DND-41 (cell line): ENCODE measurements at regions not wholly inside any gene's neighbourhood (a gene's known extent, or its start where the extent isn't known, plus 50 kb on each side); places are given as distances from the start of the nearest gene placed in this dataset.

Experiments
- ATAC-seq: fragments of 200-7000 bp; cut with Tn5 transposase; 3 replicates; pipeline ENCODE4 v1.9.1; 2021; ENCODE audit warnings: low read depth; ENCODE audit not compliant: insufficient read depth
- DNase-seq: peaks from one replicate; pipeline ENCODE4 v3.0.0-alpha.2; 2020
- H2AFZ ChIP-seq: 2 replicates; pipeline ENCODE4 v1.6.0; 2012; ENCODE audit warnings: low read depth, low read length
- H3K27ac ChIP-seq: 2 replicates; pipeline ENCODE4 v1.5.1; 2012; ENCODE audit warnings: low read length, inconsistent platforms
- H3K27me3 ChIP-seq: fragments of 200-600 bp; sonication (generic); 2 replicates; pipeline ENCODE4 v1.6.0; 2012; ENCODE audit warnings: low read length, mild to moderate bottlenecking, inconsistent platforms; ENCODE audit not compliant: insufficient read depth, poor library complexity
- H3K36me3 ChIP-seq: 2 replicates; pipeline ENCODE4 v1.5.1; 2012; ENCODE audit warnings: low read length, inconsistent platforms; ENCODE audit not compliant: insufficient read depth
- H3K4me1 ChIP-seq: 2 replicates; pipeline ENCODE4 v1.5.1; 2012; ENCODE audit warnings: mild to moderate bottlenecking, low read length; ENCODE audit not compliant: insufficient read depth
- H3K4me2 ChIP-seq: 2 replicates; pipeline ENCODE4 v1.6.0; 2012; ENCODE audit warnings: mild to moderate bottlenecking, moderate library complexity, low read length, inconsistent platforms; ENCODE audit not compliant: insufficient read depth
- H3K4me3 ChIP-seq, 2 experiments: fragments of 200-600 bp in 1 of 2; shearing (Covaris generic) in 1 of 2; 2 replicates each; pipeline ENCODE4 v1.5.1; 2012 to 2016; ENCODE audit warnings: inconsistent platforms in 2 of 2, low read length in 2 of 2, mild to moderate bottlenecking in 2 of 2, low read depth in 1 of 2, moderate library complexity in 1 of 2
- H3K79me2 ChIP-seq: 2 replicates; pipeline ENCODE4 v1.6.0; 2012; ENCODE audit warnings: low read length, inconsistent platforms; ENCODE audit not compliant: insufficient read depth
- H3K9ac ChIP-seq: 2 replicates; pipeline ENCODE4 v1.6.0; 2012; ENCODE audit warnings: low read depth, mild to moderate bottlenecking, inconsistent platforms, low read length, moderate library complexity
- H3K9me3 ChIP-seq: 2 replicates; pipeline ENCODE4 v1.5.1; 2012; ENCODE audit warnings: low read length, moderate library complexity, mild to moderate bottlenecking, inconsistent platforms; ENCODE audit not compliant: insufficient read depth, severe bottlenecking
- H4K20me1 ChIP-seq: 2 replicates; pipeline ENCODE4 v1.6.0; 2012; ENCODE audit warnings: low read length; ENCODE audit not compliant: insufficient read depth
- EZH2 ChIP-seq: IDR thresholded peaks from 3 replicates; pipeline ENCODE4 v1.6.1; 2012; ENCODE audit warnings: borderline replicate concordance, low read depth, mild to moderate bottlenecking, moderate library complexity, low read length, inconsistent platforms; ENCODE audit not compliant: severe bottlenecking
- TF ChIP-seq, protein P1 (sequence below): IDR thresholded peaks from 2 replicates; pipeline ENCODE4 v1.5.1; 2012; ENCODE audit warnings: borderline replicate concordance, low read length, moderate library complexity, mild to moderate bottlenecking; ENCODE audit not compliant: poor library complexity, severe bottlenecking; ENCODE audit errors: extremely low read depth

DNA sequence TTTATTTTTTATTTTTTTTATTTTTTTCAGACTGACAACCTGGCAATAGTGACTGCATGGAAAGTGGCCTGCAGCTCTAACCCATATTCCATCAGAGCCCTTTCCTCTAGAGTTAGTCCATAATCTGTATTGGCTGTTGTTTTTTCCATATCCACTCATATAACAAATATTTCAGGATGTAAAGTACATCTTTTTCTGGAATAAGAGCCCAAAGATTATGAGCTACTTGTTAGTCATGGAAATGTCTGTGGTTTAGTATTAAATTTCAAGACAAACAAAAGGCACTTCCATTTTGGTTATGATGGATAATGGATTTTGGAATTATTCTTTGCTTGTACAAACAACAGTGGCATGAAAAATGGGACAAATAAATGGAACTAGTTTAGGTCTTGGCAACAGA, 296.0 kb upstream of the HS3ST1 start:
- DNase-seq (no peak), ATAC-seq (no peak)
- TF ChIP-seq EZH2 = no peak
- TF ChIP-seq, protein P1, sequence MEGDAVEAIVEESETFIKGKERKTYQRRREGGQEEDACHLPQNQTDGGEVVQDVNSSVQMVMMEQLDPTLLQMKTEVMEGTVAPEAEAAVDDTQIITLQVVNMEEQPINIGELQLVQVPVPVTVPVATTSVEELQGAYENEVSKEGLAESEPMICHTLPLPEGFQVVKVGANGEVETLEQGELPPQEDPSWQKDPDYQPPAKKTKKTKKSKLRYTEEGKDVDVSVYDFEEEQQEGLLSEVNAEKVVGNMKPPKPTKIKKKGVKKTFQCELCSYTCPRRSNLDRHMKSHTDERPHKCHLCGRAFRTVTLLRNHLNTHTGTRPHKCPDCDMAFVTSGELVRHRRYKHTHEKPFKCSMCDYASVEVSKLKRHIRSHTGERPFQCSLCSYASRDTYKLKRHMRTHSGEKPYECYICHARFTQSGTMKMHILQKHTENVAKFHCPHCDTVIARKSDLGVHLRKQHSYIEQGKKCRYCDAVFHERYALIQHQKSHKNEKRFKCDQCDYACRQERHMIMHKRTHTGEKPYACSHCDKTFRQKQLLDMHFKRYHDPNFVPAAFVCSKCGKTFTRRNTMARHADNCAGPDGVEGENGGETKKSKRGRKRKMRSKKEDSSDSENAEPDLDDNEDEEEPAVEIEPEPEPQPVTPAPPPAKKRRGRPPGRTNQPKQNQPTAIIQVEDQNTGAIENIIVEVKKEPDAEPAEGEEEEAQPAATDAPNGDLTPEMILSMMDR = no peak
- Histone ChIP-seq H3K4me2 (no peak overlapping the region), H3K9ac (no peak overlapping the region), H2AFZ (no peak overlapping the region), H3K4me3 (no peak overlapping the region), H3K27ac (no peak overlapping the region), H3K9me3 (no peaks in the 10 kb centered on the region), H3K79me2 (no peaks in the 10 kb centered on the region), H3K27me3 (no peaks in the 10 kb centered on the region), H3K4me1 (no peaks in the 10 kb centered on the region), H3K36me3 (no peaks in the 10 kb centered on the region), H4K20me1 (no peaks in the 10 kb centered on the region)

GRCh38 chr4:11722223-11722622, 293.5 kb upstream of the HS3ST1 start:
- no peak overlapping the region for H2AFZ ChIP-seq
- no peak overlapping the region for H3K9ac ChIP-seq
- H3K79me2 ChIP-seq = no peaks in the 10 kb centered on the region
- no peaks in the 10 kb centered on the region for H3K4me1 ChIP-seq
- no peak overlapping the region for H3K27ac ChIP-seq
- H3K27me3 ChIP-seq = no peaks in the 10 kb centered on the region
- DNase-seq = no peak
- no peak for TF ChIP-seq EZH2
- TF ChIP-seq, protein P1 = no peak
- H3K4me3 ChIP-seq = no peak overlapping the region
- H3K4me2 ChIP-seq = no peak overlapping the region
- no peaks in the 10 kb centered on the region for H3K9me3 ChIP-seq
- H3K36me3 ChIP-seq = no peaks in the 10 kb centered on the region
- no peaks in the 10 kb centered on the region for H4K20me1 ChIP-seq
- no peak for ATAC-seq

- Histone ChIP-seq H2AFZ (no peak overlapping the region), H3K4me2 (no peak overlapping the region), H3K79me2 (no peaks in the 10 kb centered on the region), H3K9me3 (no peaks in the 10 kb centered on the region), H3K36me3 (no peaks in the 10 kb centered on the region), H3K4me3 (no peak overlapping the region), H3K9ac (no peak overlapping the region), H3K27ac (no peak overlapping the region), H4K20me1 (no peaks in the 10 kb centered on the region), H3K27me3 (no peaks in the 10 kb centered on the region), H3K4me1 (no peaks in the 10 kb centered on the region)
- ATAC-seq (no peak), DNase-seq (no peak)
- TF ChIP-seq, protein P1 = peak; percentile 40
- no peak for TF ChIP-seq EZH2
Measured at GRCh38 chr4:11720292-11720691, 291.6 kb upstream of the HS3ST1 start.

DNA sequence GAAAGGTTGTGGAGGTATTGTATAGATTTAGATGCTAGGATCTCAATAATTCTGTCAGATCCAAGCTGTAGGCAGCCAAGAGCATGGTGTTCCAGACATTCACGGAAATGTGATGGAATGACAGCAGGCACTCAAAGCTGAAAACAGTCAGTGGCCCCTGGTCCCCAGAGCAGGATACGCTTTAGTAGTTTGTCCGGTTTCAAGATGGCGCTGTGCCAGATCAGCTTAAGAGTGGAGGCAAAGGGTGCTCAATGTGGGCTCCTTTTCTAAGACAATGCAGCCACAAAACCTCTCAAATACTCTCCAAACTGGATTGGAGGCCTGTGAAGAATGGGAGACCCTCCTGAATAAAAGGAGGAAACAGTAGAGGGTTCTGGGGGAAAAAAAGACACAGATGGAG, 291.2 kb upstream of the HS3ST1 start:
- no peak overlapping the region for H3K4me3 ChIP-seq
- H2AFZ ChIP-seq = no peak overlapping the region
- no peak for TF ChIP-seq EZH2
- TF ChIP-seq, protein P1 = no peak
- H3K27ac ChIP-seq = no peak overlapping the region
- H3K4me2 ChIP-seq = no peak overlapping the region
- no peaks in the 10 kb centered on the region for H3K36me3 ChIP-seq
- no peaks in the 10 kb centered on the region for H4K20me1 ChIP-seq
- no peaks in the 10 kb centered on the region for H3K9me3 ChIP-seq
- no peak overlapping the region for H3K9ac ChIP-seq
- no peaks in the 10 kb centered on the region for H3K27me3 ChIP-seq
- no peaks in the 10 kb centered on the region for H3K79me2 ChIP-seq
- no peak for DNase-seq
- H3K4me1 ChIP-seq = no peaks in the 10 kb centered on the region
- ATAC-seq = no peak
